ENCODE measurements at regions not wholly inside any gene's neighbourhood (a gene's known extent, or its start where the extent isn't known, plus 50 kb on each side); places are given as distances from the start of the nearest gene placed in this dataset.

DNA sequence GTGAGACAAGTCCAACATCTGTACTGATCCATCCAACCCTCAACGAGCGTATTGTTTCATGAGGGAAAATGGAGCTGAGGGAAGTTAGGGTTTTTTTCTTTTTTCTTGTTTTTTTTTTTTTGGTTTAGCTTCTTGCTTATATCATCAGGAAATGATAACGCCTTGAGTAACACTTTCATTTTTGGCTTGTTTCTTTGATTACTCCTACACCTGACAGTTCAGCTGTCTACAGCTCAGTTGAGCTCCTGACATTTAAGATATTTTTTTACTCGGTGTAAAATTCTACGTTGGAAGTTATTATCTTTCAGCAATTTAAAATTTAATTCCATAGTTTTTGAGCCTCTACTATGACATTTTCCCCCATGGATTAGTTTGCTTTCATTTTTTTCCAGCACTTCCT, 691.0 kb upstream of the HTR2C start:
- TF ChIP-seq STAT1 (IDR thresholded peaks at IDR 0.05; ENCODE audit: unreplicated experiment) (no peak), EZH2phosphoT487 (IDR thresholded peaks at IDR 0.05; ENCODE audit: unreplicated experiment) (no peak), POLR2AphosphoS5 (IDR thresholded peaks at IDR 0.05; ENCODE audit: low read depth) (no peak), EZH2 (IDR thresholded peaks at IDR 0.05; ENCODE audit: low read depth, unreplicated experiment) (no peak), JUNB (IDR thresholded peaks at IDR 0.05; ENCODE audit: unreplicated experiment) (no peak), ZNF331 (CRISPR knock-in tag; IDR thresholded peaks at IDR 0.05; ENCODE audit: low read depth) (no peak)
- TF ChIP-seq, protein P1, sequence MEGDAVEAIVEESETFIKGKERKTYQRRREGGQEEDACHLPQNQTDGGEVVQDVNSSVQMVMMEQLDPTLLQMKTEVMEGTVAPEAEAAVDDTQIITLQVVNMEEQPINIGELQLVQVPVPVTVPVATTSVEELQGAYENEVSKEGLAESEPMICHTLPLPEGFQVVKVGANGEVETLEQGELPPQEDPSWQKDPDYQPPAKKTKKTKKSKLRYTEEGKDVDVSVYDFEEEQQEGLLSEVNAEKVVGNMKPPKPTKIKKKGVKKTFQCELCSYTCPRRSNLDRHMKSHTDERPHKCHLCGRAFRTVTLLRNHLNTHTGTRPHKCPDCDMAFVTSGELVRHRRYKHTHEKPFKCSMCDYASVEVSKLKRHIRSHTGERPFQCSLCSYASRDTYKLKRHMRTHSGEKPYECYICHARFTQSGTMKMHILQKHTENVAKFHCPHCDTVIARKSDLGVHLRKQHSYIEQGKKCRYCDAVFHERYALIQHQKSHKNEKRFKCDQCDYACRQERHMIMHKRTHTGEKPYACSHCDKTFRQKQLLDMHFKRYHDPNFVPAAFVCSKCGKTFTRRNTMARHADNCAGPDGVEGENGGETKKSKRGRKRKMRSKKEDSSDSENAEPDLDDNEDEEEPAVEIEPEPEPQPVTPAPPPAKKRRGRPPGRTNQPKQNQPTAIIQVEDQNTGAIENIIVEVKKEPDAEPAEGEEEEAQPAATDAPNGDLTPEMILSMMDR (conservative IDR thresholded peaks at IDR 0.05; ENCODE audit: low read depth in 2 of 2), result no peak
- TF ChIP-seq, protein P2, sequence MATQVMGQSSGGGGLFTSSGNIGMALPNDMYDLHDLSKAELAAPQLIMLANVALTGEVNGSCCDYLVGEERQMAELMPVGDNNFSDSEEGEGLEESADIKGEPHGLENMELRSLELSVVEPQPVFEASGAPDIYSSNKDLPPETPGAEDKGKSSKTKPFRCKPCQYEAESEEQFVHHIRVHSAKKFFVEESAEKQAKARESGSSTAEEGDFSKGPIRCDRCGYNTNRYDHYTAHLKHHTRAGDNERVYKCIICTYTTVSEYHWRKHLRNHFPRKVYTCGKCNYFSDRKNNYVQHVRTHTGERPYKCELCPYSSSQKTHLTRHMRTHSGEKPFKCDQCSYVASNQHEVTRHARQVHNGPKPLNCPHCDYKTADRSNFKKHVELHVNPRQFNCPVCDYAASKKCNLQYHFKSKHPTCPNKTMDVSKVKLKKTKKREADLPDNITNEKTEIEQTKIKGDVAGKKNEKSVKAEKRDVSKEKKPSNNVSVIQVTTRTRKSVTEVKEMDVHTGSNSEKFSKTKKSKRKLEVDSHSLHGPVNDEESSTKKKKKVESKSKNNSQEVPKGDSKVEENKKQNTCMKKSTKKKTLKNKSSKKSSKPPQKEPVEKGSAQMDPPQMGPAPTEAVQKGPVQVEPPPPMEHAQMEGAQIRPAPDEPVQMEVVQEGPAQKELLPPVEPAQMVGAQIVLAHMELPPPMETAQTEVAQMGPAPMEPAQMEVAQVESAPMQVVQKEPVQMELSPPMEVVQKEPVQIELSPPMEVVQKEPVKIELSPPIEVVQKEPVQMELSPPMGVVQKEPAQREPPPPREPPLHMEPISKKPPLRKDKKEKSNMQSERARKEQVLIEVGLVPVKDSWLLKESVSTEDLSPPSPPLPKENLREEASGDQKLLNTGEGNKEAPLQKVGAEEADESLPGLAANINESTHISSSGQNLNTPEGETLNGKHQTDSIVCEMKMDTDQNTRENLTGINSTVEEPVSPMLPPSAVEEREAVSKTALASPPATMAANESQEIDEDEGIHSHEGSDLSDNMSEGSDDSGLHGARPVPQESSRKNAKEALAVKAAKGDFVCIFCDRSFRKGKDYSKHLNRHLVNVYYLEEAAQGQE (IDR thresholded peaks at IDR 0.05; ENCODE audit: unreplicated experiment), result no peak

All from GM23338 (cell line).